ENCODE measurements at regions not wholly inside any gene's neighbourhood (a gene's known extent, or its start where the extent isn't known, plus 50 kb on each side); places are given as distances from the start of the nearest gene placed in this dataset.

DNA sequence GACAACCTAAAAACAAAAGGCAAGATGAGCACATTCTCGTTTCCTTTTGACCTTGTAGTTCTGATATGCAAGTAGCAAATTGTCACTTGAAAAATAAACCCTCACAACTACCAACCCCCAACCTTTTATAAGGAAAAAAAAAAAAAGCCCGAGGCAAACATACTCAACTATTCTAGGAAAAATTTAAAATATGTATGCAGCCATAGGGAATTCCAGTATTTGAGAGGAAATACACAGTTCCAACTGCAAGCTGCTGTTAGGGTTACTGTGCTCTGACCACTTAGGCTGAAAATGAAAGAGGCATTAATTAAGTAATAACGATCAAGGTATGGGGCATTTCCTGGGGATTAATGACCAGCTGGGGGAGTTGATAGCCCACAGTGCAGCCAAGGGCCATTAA is 281.9 kb upstream of the DPH6 start:
- TF ChIP-seq, protein P1, sequence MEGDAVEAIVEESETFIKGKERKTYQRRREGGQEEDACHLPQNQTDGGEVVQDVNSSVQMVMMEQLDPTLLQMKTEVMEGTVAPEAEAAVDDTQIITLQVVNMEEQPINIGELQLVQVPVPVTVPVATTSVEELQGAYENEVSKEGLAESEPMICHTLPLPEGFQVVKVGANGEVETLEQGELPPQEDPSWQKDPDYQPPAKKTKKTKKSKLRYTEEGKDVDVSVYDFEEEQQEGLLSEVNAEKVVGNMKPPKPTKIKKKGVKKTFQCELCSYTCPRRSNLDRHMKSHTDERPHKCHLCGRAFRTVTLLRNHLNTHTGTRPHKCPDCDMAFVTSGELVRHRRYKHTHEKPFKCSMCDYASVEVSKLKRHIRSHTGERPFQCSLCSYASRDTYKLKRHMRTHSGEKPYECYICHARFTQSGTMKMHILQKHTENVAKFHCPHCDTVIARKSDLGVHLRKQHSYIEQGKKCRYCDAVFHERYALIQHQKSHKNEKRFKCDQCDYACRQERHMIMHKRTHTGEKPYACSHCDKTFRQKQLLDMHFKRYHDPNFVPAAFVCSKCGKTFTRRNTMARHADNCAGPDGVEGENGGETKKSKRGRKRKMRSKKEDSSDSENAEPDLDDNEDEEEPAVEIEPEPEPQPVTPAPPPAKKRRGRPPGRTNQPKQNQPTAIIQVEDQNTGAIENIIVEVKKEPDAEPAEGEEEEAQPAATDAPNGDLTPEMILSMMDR (IDR thresholded peaks at IDR 0.05): no peak
- TF ChIP-seq POLR2AphosphoS5 (IDR thresholded peaks at IDR 0.05): no peak

Measured in prostate gland (tissue), 2 donors.